ENCODE measurements at regions not wholly inside any gene's neighbourhood (a gene's known extent, or its start where the extent isn't known, plus 50 kb on each side); places are given as distances from the start of the nearest gene placed in this dataset.

DNA sequence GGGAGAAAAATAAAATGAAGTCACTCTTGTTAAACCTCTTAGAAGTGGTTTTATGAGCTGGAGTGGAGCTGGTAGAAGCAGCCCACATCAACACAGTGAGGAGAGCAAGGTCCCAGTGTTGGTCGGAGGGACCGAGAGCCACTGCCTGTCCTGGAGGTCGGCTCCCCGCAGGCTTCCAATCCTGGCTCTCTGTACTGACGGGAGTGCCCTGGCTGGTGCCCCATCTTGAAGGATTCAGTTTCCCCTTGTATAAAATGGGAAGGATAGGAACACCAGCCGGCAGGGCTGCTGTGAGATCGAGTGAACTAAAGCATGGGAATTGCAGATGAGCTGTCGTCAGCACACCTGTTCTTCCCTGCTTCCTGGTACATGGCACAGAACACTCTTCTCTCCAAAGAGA lies 104.3 kb upstream of the ID2 start:
- TF ChIP-seq POLR2A (IDR thresholded peaks at IDR 0.05; ENCODE audit: extremely low read depth, insufficient read length), result no peak
- TF ChIP-seq MAX (IDR thresholded peaks at IDR 0.05; ENCODE audit: low read depth, low read length), result no peak
- TF ChIP-seq CTCF (IDR thresholded peaks at IDR 0.05; ENCODE audit: low read depth, low read length), result no peak
- no peak for TF ChIP-seq MYC (IDR thresholded peaks at IDR 0.05; ENCODE audit: low read depth, low read length)
- DNase-seq (ENCODE audit: low read depth), result no peak

GRCh38 chr2:8578335-8579244 lies 103.3 kb upstream of the ID2 start:
- H3K4me3 ChIP-seq (ENCODE audit: low read depth, low read length), result no peak overlapping the region
- TF ChIP-seq CTCF (IDR thresholded peaks at IDR 0.05; ENCODE audit: low read depth, low read length), result no peak
- DNase-seq (ENCODE audit: low read depth), result no peak

More for the DNA sequence above, 104.3 kb upstream of the ID2 start:
- H3K4me3 ChIP-seq (ENCODE audit: low read depth, low read length), result no peak overlapping the region

GRCh38 chr2:8579485-8580085 lies 102.3 kb upstream of the ID2 start:
- TF ChIP-seq MAX (IDR thresholded peaks at IDR 0.05; ENCODE audit: low read depth, low read length) (no peak), POLR2A (IDR thresholded peaks at IDR 0.05; ENCODE audit: extremely low read depth, insufficient read length) (no peak), CTCF (IDR thresholded peaks at IDR 0.05; ENCODE audit: low read depth, low read length) (no peak), MYC (IDR thresholded peaks at IDR 0.05; ENCODE audit: low read depth, low read length) (no peak)
- no peak for DNase-seq (ENCODE audit: low read depth)
- H3K4me3 ChIP-seq (ENCODE audit: low read depth, low read length), result no peak overlapping the region

- DNase-seq (ENCODE audit: low read depth), result no peak
- TF ChIP-seq POLR2A (IDR thresholded peaks at IDR 0.05; ENCODE audit: extremely low read depth, insufficient read length) (no peak), MAX (IDR thresholded peaks at IDR 0.05; ENCODE audit: low read depth, low read length) (no peak), CTCF (IDR thresholded peaks at IDR 0.05; ENCODE audit: low read depth, low read length) (no peak), MYC (IDR thresholded peaks at IDR 0.05; ENCODE audit: low read depth, low read length) (no peak)
- H3K4me3 ChIP-seq (ENCODE audit: low read depth, low read length), result no peak overlapping the region
These were observed 101.3 kb upstream of the ID2 start for GRCh38 chr2:8580316-8581233.

DNA sequence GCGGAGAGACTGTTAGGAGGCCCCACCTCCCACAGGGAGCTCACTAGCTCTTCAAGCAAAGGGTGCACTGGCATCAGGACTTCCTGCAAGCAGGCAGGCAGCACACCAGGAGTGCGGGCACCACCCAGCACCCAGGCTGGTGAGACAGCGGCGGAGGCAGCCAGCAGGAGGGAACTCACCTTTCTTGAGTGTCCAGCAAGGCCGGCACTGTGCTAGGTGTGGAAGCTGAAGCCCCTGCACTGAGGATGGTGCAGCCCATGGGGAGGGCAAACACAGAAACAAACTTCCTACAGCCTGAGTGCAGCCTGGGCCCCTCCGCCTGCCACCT lies 100.7 kb upstream of the ID2 start:
- TF ChIP-seq POLR2A (IDR thresholded peaks at IDR 0.05; ENCODE audit: extremely low read depth, insufficient read length) (no peak), MAX (IDR thresholded peaks at IDR 0.05; ENCODE audit: low read depth, low read length) (no peak), CTCF (IDR thresholded peaks at IDR 0.05; ENCODE audit: low read depth, low read length) (no peak), MYC (IDR thresholded peaks at IDR 0.05; ENCODE audit: low read depth, low read length) (no peak)
- H3K4me3 ChIP-seq (ENCODE audit: low read depth, low read length), result no peak overlapping the region
- DNase-seq (ENCODE audit: low read depth), result no peak

Measured in NB4 (cell line).